HEK293 (cell line): ENCODE measurements at regions not wholly inside any gene's neighbourhood (a gene's known extent, or its start where the extent isn't known, plus 50 kb on each side); places are given as distances from the start of the nearest gene placed in this dataset.

Source experiments
- ATF2 ChIP-seq: fragments of 450-650 bp; formaldehyde crosslinking; IDR thresholded peaks from 2 replicates; pipeline ENCODE4 v1.5.1; 2016; ENCODE audit warnings: missing biosample characterization, missing genetic modification characterization, low read depth
- CTCF ChIP-seq: fragments of 450-650 bp; formaldehyde crosslinking; IDR thresholded peaks from 2 replicates; pipeline ENCODE4 v1.5.1; 2016; ENCODE audit warnings: missing biosample characterization, missing genetic modification characterization
- PRDM1 ChIP-seq: fragments of 450-650 bp; formaldehyde crosslinking; IDR thresholded peaks from 2 replicates; pipeline ENCODE4; 2016; ENCODE audit warnings: missing biosample characterization, missing genetic modification characterization
- REST ChIP-seq: fragments of 450-650 bp; formaldehyde crosslinking; IDR thresholded peaks from 2 replicates; pipeline ENCODE4 v1.5.1; 2016; ENCODE audit warnings: missing biosample characterization, missing genetic modification characterization
- ZNF138 ChIP-seq: fragments of 450-650 bp; formaldehyde crosslinking; IDR thresholded peaks from 2 replicates; pipeline ENCODE4 v1.5.1; 2016; ENCODE audit warnings: missing biosample characterization, missing genetic modification characterization, borderline replicate concordance
- ZNF2 ChIP-seq: fragments of 450-650 bp; formaldehyde crosslinking; IDR thresholded peaks from 2 replicates; pipeline ENCODE4 v1.5.1; 2016; ENCODE audit warnings: missing biosample characterization, missing genetic modification characterization
- ZNF214 ChIP-seq: fragments of 450-650 bp; formaldehyde crosslinking; IDR thresholded peaks from 2 replicates; pipeline ENCODE4 v1.5.1; 2017; ENCODE audit warnings: missing biosample characterization, mild to moderate bottlenecking, missing genetic modification characterization, borderline replicate concordance
- ZNF223 ChIP-seq: fragments of 450-650 bp; formaldehyde crosslinking; IDR thresholded peaks from 2 replicates; pipeline ENCODE4 v1.5.1; 2016; ENCODE audit warnings: missing biosample characterization, missing genetic modification characterization
- ZNF274 ChIP-seq, 2 experiments: fragments of 200-500 bp in 1 of 2; fragments of 450-650 bp in 1 of 2; sonication (Bioruptor generic) in 1 of 2; formaldehyde crosslinking in 1 of 2; IDR thresholded peaks; 2 replicates each; pipeline versions ENCODE4 v1.5.1 to v1.6.1; 2014 to 2016; ENCODE audit warnings: borderline replicate concordance in 1 of 2, inconsistent platforms in 1 of 2, low read length in 1 of 2, missing biosample characterization in 1 of 2, missing genetic modification characterization in 1 of 2
- ZNF292 ChIP-seq: fragments of 450-650 bp; formaldehyde crosslinking; IDR thresholded peaks from 2 replicates; pipeline ENCODE4 v1.5.1; 2016; ENCODE audit warnings: low read depth, missing biosample characterization, missing genetic modification characterization, borderline replicate concordance
- ZNF76 ChIP-seq: fragments of 450-650 bp; formaldehyde crosslinking; IDR thresholded peaks from 2 replicates; pipeline ENCODE4; 2016; ENCODE audit warnings: low read depth, missing biosample characterization, missing genetic modification characterization, borderline replicate concordance
- ZSCAN30 ChIP-seq: fragments of 450-650 bp; IDR thresholded peaks from 2 replicates; pipeline ENCODE4 v1.5.1; 2018; ENCODE audit warnings: missing biosample characterization, mild to moderate bottlenecking, missing genetic modification characterization, moderate library complexity

- no peak for TF ChIP-seq ZNF274 (IDR thresholded peaks at IDR 0.05; ENCODE audit: low read length)
- no peak for TF ChIP-seq ZNF274 (tag by site-specific recombination; IDR thresholded peaks at IDR 0.05; ENCODE audit: borderline replicate concordance)
- TF ChIP-seq CTCF (tag by site-specific recombination): no peak
- TF ChIP-seq ATF2: no peak
- TF ChIP-seq ZNF138 (tag by site-specific recombination): no peak
- TF ChIP-seq ZNF214: no peak
- no peak for TF ChIP-seq ZSCAN30
- TF ChIP-seq PRDM1 (tag by site-specific recombination): no peak
- TF ChIP-seq ZNF223: no peak
- TF ChIP-seq ZNF292 (tag by site-specific recombination): no peak
- no peak for TF ChIP-seq ZNF76 (tag by site-specific recombination)
- TF ChIP-seq ZNF2 (tag by site-specific recombination): no peak
- no peak for TF ChIP-seq REST (tag by site-specific recombination)
Observed at GRCh38 chr2:128640166-128640844, 321.6 kb upstream of the HS6ST1 start.
